GM06990 (cell line): ENCODE measurements at regions not wholly inside any gene's neighbourhood (a gene's known extent, or its start where the extent isn't known, plus 50 kb on each side); places are given as distances from the start of the nearest gene placed in this dataset.

Experiments
- DNase-seq: peaks from one replicate; pipeline ENCODE4 v3.0.0-alpha.2; 2011; ENCODE audit not compliant: insufficient read length; ENCODE audit errors: extremely low read depth
- H3K27me3 ChIP-seq: replicated peaks from 2 replicates; pipeline ENCODE4 v1.6.0; 2011; ENCODE audit warnings: low read length; ENCODE audit not compliant: control insufficient read depth, insufficient read depth
- H3K36me3 ChIP-seq: 2 replicates; pipeline ENCODE4 v1.5.1; 2011; ENCODE audit warnings: low read length; ENCODE audit not compliant: control insufficient read depth, insufficient read depth
- H3K4me3 ChIP-seq: replicated peaks from 2 replicates; pipeline ENCODE4 v1.5.1; 2011; ENCODE audit warnings: low read depth, mild to moderate bottlenecking, control low read depth, low read length
- TF ChIP-seq, protein P1 (sequence below): IDR thresholded peaks from 2 replicates; pipeline ENCODE4 v1.5.1; 2011; ENCODE audit warnings: low read length, control low read depth, mild to moderate bottlenecking, inconsistent platforms; ENCODE audit not compliant: insufficient read depth, poor library complexity, severe bottlenecking

DNA sequence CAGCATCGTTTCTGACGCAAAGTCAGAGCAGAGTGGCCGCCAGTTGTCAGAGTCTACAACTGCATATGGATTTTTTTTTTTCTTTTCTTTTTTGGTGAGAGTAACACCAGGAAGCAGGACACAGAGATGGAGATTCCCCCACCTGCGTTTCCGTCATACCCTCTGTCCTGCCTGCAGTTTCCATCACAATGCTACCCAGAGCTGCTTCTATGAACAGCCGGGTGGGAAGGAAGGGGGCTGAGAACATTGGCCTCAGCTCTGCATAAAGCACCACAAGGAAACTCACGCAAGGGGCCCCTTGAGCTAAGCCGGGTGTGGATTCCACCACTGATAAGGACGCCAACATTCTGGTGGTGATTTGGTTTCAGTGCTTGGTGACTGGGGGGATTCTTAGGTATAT, 183.5 kb upstream of the AFDN start:
- Histone ChIP-seq H3K27me3 (no peaks in the 10 kb centered on the region), H3K36me3 (no peaks in the 10 kb centered on the region), H3K4me3 (no peak overlapping the region)
- DNase-seq: no peak
- TF ChIP-seq, protein P1, sequence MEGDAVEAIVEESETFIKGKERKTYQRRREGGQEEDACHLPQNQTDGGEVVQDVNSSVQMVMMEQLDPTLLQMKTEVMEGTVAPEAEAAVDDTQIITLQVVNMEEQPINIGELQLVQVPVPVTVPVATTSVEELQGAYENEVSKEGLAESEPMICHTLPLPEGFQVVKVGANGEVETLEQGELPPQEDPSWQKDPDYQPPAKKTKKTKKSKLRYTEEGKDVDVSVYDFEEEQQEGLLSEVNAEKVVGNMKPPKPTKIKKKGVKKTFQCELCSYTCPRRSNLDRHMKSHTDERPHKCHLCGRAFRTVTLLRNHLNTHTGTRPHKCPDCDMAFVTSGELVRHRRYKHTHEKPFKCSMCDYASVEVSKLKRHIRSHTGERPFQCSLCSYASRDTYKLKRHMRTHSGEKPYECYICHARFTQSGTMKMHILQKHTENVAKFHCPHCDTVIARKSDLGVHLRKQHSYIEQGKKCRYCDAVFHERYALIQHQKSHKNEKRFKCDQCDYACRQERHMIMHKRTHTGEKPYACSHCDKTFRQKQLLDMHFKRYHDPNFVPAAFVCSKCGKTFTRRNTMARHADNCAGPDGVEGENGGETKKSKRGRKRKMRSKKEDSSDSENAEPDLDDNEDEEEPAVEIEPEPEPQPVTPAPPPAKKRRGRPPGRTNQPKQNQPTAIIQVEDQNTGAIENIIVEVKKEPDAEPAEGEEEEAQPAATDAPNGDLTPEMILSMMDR: no peak

DNA sequence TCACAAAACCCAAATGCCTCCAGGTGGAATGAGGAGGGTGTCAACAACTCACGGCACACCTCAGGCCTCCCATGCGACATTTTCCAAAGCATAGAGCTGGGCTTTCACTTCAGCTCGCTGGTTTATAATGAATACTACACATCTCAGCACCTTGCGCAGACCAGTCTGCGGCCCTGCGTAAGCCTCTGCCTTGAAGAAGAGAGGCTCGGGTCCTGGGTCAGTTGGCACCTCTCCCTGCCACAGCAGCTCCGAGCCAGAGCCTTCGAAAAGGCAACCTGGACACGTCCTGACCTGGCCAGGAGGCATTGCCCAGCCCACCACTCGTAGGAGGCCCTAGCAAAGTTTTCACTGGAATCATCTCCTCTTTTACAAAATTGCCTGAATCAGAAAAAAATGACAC, 183.0 kb upstream of the AFDN start:
- DNase-seq: no peak
- Histone ChIP-seq H3K27me3 (no peaks in the 10 kb centered on the region), H3K4me3 (no peak overlapping the region), H3K36me3 (no peaks in the 10 kb centered on the region)
- TF ChIP-seq, protein P1: no peak

DNA sequence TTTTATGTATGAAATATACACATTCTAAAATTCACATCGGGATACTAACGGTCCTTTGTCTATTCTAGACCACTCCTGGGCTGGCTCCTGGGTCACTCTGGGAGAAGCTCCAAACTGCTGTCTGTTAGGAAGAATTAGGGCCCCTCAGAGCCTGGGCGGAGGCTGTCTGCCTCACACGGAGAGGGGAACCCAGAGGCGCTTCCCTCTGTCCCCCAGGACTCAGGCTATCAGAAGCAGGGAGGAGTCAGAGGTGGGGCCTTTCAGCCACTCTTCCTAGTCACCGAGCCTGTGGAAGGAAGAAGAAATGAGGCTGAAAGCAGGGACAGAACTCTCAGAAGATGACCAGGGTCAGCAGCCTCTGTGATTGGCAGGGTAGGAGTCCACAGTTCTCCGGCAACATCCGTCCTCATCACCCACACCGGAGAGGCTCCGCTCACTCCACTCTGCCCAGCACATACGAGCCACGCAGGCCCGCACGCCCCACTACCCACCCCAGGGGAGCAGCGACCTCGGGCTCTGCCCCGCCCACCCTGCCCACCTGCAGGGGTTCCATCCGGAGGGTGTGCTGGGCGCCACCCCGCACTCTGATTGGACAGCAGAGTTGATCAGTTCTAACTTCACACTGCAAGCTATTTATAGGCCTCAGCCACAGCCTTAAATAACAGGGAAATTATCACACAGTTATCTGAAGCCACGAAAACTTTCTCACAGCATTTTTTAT, 182.1 kb upstream of the AFDN start:
- TF ChIP-seq, protein P1: no peak
- Histone ChIP-seq H3K36me3 (no peaks in the 10 kb centered on the region), H3K27me3 (no peaks in the 10 kb centered on the region), H3K4me3 (no peak overlapping the region)
- no peak for DNase-seq

DNA sequence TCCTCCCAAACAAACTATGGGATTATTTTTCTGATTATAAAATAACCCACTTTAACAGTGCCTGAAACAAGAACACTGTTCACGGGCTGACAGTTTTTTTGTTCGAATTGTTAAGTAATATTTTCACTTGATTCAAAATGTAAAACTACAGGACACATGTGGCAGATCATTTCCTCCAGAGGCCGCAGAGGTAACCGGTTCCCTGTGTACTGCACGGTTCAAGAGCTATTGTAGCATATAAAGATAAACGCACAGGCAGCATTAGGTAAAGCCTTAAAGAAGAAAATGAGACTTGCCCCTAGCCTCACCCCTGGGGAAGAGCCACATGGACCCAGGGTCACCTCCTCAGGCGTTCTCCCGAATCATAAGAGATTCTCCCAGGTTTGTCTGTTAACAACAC, 181.3 kb upstream of the AFDN start:
- Histone ChIP-seq H3K36me3 (no peaks in the 10 kb centered on the region), H3K27me3 (no peaks in the 10 kb centered on the region), H3K4me3 (no peak overlapping the region)
- TF ChIP-seq, protein P1: no peak
- no peak for DNase-seq

DNA sequence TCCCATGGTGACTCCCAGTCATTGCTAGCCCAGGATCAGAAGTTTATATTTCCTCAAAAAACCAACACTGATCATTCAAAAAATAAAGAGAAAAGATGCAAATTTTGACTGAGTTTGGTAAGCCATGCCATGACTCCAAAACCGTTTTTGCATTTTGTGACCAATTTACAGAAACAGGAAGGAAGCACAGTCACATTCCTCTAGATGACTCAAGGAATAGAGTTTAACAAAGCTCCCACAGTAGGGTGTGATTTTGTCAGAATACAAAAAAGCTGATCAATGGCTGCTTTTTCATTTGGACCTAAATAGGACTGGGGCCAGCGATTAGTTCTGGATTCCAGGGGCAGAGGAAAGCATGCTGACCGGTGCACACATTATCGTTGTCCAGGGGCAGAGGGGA, 179.4 kb upstream of the AFDN start:
- no peaks in the 10 kb centered on the region for H3K36me3 ChIP-seq
- TF ChIP-seq, protein P1: no peak
- no peak overlapping the region for H3K4me3 ChIP-seq
- no peaks in the 10 kb centered on the region for H3K27me3 ChIP-seq
- DNase-seq: no peak
